Gastroesophageal sphincter (tissue), 4 donors: ENCODE measurements at regions not wholly inside any gene's neighbourhood (a gene's known extent, or its start where the extent isn't known, plus 50 kb on each side); places are given as distances from the start of the nearest gene placed in this dataset.
"Not testable (repeated sequence)": the region's sequence is repeated elsewhere in the genome, so short reads cannot be mapped to it uniquely, and the experiment has no call there.

ENCODE experiments used
- ATAC-seq: fragments of 150-250 bp; one replicate; pipeline ENCODE4 v1.9.1; 2016; ENCODE audit warnings: mild to moderate bottlenecking, moderate library complexity
- H3K27ac ChIP-seq, 4 donors: fragments of 200-600 bp; sonication (generic) in 3 of 4; 1 replicate in 3 of 4; 2 replicates in 1 of 4; pipeline ENCODE4 v1.5.1; 2016 to 2019
- H3K27me3 ChIP-seq: fragments of 200-600 bp; sonication (generic); one replicate; pipeline ENCODE4 v1.5.1; 2019
- H3K36me3 ChIP-seq, 2 donors: fragments of 200-600 bp; sonication (generic); one replicate each; pipeline ENCODE4 v1.5.1; 2019; ENCODE audit warnings: control low read depth in 1 of 2
- H3K4me1 ChIP-seq, 3 donors: fragments of 200-600 bp; sonication (generic); 1 replicate in 2 of 3; 2 replicates in 1 of 3; pipeline ENCODE4 v1.5.1; 2016 to 2019; ENCODE audit warnings: control low read depth in 2 of 3
- H3K4me3 ChIP-seq, 2 donors: fragments of 200-600 bp; sonication (generic); one replicate each; pipeline ENCODE4 v1.5.1; 2019; ENCODE audit warnings: mild to moderate bottlenecking in 1 of 2, moderate library complexity in 1 of 2
- H3K9me3 ChIP-seq, 3 donors: fragments of 200-600 bp; sonication (generic); one replicate each; pipeline ENCODE4 v1.5.1; 2017 to 2019; ENCODE audit warnings: control low read depth in 2 of 3
- EP300 ChIP-seq: sonication (generic); formaldehyde crosslinking; IDR thresholded peaks from one replicate; pipeline ENCODE4 v1.6.1; 2017; ENCODE audit warnings: antibody characterized with exemption, mild to moderate bottlenecking
- POLR2A ChIP-seq, 2 donors: fragments of 450-650 bp; IDR thresholded peaks; one replicate each; pipeline ENCODE4 v1.6.1; 2017; ENCODE audit warnings: antibody characterized with exemption in 2 of 2, mild to moderate bottlenecking in 2 of 2, moderate library complexity in 1 of 2
- POLR2AphosphoS5 ChIP-seq: sonication (generic); formaldehyde crosslinking; IDR thresholded peaks from one replicate; pipeline ENCODE4 v1.6.1; 2017; ENCODE audit warnings: antibody characterized with exemption
- WGBS, 2 donors: methylation state at CpG; one replicate each; pipeline ENCODE4 v1.1.5; 2018; ENCODE audit warnings: low coverage in 1 of 2; 5-methylcytosine and 5-hydroxymethylcytosine counted together
- TF ChIP-seq, protein P1 (sequence below), 4 experiments: fragments of 200-600 bp in 2 of 4; fragments of 450-650 bp in 2 of 4; sonication (generic) in 1 of 4; IDR thresholded peaks; one replicate each; pipeline ENCODE4 v1.5.1; 2017 to 2019; ENCODE audit warnings: antibody characterized with exemption in 4 of 4, mild to moderate bottlenecking in 2 of 4, moderate library complexity in 2 of 4

DNA sequence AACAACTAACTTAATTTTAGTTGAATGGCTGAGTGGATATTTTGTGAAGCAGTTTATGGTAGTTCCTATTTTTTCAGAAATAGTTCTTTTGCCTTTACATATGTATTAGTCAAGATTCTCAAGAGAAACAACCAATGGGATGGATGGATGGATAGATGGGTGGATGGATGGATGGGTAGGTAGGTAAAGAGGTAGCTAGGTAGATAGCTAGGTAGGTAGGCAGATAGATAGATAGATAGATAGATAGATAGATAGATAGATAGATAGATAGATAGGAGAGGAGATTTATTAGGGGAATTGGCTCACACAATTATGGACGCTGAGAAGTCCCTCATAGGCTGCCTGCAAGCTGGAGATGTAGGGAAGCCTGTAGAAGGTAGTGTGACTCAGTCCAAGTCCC is 74.0 kb upstream of the NUDT6 start:
- 88 to 100% methylated on average over 1 of the region's 1 CpG for WGBS, 2 donors
- no peaks in the 10 kb centered on the region for H3K9me3 ChIP-seq
- H3K27me3 ChIP-seq: no peaks in the 10 kb centered on the region
- H3K36me3 ChIP-seq: no peaks in the 10 kb centered on the region
- TF ChIP-seq EP300 (no peak), POLR2AphosphoS5 (no peak), POLR2A (IDR thresholded peaks at IDR 0.05) (no peak)
- TF ChIP-seq, protein P1, sequence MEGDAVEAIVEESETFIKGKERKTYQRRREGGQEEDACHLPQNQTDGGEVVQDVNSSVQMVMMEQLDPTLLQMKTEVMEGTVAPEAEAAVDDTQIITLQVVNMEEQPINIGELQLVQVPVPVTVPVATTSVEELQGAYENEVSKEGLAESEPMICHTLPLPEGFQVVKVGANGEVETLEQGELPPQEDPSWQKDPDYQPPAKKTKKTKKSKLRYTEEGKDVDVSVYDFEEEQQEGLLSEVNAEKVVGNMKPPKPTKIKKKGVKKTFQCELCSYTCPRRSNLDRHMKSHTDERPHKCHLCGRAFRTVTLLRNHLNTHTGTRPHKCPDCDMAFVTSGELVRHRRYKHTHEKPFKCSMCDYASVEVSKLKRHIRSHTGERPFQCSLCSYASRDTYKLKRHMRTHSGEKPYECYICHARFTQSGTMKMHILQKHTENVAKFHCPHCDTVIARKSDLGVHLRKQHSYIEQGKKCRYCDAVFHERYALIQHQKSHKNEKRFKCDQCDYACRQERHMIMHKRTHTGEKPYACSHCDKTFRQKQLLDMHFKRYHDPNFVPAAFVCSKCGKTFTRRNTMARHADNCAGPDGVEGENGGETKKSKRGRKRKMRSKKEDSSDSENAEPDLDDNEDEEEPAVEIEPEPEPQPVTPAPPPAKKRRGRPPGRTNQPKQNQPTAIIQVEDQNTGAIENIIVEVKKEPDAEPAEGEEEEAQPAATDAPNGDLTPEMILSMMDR (IDR thresholded peaks at IDR 0.05): no peak
- H3K27ac ChIP-seq: no peak overlapping the region
- peaks cover 3 to 15% (median 4%) of the 10 kb centered on the region in 3 donors for H3K4me1 ChIP-seq
- no peak overlapping the region for H3K4me3 ChIP-seq
- no peak for ATAC-seq

DNA sequence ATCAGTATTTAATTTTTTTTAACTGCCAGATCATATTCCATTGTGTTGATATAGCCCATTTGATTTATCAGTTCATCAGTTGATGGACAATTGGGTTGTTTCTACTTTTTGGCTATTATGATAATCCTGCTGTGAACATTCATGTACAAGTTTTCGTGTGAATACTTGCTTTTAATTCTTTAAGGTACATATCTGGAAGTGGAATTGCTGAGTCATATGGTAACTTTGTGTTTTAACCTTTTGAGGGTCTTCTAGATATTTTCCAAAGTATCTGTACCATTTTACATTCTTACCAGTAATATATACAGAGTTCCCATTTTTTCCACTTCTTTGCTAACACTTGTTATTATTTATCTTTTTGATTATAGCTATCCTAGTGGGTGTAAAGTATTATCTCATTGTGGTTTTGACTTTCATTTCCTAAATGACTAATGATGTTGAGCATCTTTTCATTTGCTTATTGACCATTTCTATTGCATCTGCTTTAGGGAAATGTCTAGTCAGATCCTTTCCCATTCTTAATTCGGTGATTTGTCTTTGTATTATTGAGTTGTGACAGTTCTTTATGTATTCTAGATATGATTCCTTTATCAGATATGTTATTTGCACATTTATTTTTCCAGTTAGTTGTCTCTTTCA is 75.2 kb upstream of the NUDT6 start:
- H3K36me3 ChIP-seq: no peaks in the 10 kb centered on the region
- H3K27ac ChIP-seq: no peak overlapping the region
- H3K27me3 ChIP-seq: no peaks in the 10 kb centered on the region
- H3K9me3 ChIP-seq: no peaks in the 10 kb centered on the region
- 89 to 96% methylated on average over 2 of the region's 2 CpGs for WGBS, 2 donors
- no peak for ATAC-seq
- H3K4me1 ChIP-seq: peaks cover under 1 to 3% (median under 1%) of the 10 kb centered on the region in 3 donors
- no peak overlapping the region for H3K4me3 ChIP-seq
- TF ChIP-seq, protein P1 (IDR thresholded peaks at IDR 0.05): no peak

DNA sequence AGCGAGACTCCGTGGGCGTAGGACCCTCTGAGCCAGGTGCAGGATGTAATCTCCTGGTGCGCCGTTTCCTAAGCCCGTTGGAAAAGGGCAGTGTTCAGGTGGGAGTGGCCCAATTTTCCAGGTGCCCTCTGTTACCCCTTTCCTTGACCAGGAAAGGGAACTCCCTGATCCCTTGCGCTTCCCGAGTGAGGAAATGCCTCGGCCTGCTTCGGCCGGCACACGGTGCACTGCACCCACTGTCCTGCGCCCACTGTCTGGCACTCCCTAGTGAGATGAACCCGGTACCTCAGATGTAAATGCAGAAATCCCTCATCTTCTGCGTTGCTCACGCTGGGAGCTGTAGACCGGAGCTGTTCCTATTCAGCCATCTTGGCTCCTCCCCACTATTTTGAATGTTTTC is 81.7 kb upstream of the NUDT6 start:
- not testable (repeated sequence) for H3K27ac ChIP-seq, H3K36me3 ChIP-seq, H3K4me3 ChIP-seq, H3K27me3 ChIP-seq, H3K4me1 ChIP-seq, H3K9me3 ChIP-seq, ATAC-seq
- WGBS, 2 donors: 97% methylated on average over 6 to 9 of the region's 17 CpGs

DNA sequence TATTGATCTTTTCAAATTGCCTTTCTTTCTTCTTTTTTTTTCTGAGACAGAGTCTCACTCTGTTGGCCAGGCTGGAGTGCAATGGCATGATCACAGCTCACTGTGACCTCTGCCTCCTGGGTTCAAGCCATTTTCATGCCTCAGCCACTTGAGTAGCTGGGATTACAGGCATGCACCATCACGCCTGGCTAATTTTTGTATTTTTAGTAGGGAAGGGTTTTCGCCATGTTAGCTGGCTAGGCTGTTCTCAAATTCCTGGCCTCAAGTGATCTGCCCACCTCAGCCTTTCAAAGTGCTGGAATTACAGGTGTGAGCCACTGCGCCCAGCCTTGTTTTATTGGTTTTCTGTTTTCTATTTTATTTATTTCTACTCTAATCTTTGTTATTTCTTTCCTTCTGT is 82.7 kb upstream of the NUDT6 start:
- WGBS, 2 donors: 67 to 83% methylated on average over 3 of the region's 3 CpGs
- H3K36me3 ChIP-seq, H3K27me3 ChIP-seq, H3K4me3 ChIP-seq, H3K27ac ChIP-seq, H3K4me1 ChIP-seq, H3K9me3 ChIP-seq, ATAC-seq: not testable (repeated sequence)

DNA sequence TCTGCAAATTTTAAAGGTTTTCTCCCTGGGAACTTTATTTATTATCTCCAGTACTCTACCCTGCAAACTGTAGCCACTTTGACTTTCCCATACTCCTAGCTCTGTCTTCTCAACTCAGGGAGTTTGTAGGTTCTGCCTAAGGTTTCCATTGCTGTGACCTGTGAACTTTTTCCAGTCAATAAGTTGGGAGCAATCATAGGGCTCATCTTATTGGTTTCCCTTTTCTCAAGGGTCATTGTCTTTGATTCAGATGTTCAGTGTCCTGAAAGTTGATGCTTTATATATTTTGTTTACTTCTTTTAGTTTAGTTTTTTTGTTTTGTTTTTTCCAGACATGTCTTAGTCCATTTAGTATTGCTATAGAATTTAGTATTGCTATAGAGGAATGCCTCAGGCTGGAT is 85.3 kb upstream of the NUDT6 start:
- Histone ChIP-seq H3K36me3 (peaks cover 0 to 3% of the 10 kb centered on the region in 2 donors), H3K27me3 (no peaks in the 10 kb centered on the region), H3K4me3 (no peak overlapping the region), H3K9me3 (no peaks in the 10 kb centered on the region), H3K4me1 (no peaks in the 10 kb centered on the region), H3K27ac (no peak overlapping the region)
- TF ChIP-seq POLR2A (IDR thresholded peaks at IDR 0.05): no peak
- TF ChIP-seq, protein P1 (IDR thresholded peaks at IDR 0.05): no peak
- TF ChIP-seq EP300: no peak
- no peak for TF ChIP-seq POLR2AphosphoS5
- no peak for ATAC-seq

DNA sequence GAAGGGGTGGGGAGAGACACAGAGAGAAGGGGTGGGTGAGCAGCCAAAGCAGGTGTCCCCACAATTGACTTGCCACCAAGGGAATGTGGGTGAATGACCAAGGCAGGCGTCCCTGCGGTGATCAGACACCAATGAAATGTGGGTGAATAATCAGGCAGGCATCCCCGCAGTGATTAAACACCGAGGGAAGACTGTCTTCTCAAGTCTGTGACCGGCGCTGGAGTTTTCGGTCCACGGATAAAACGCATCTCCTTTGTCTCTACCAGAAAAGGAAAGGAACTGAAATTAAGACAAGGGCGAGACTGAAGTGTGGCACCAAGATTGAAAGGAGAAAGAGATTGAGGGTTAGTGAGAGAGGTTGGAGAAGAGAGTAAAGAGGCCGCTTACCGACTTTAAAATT is 90.0 kb upstream of the NUDT6 start:
- H3K9me3 ChIP-seq, H3K27ac ChIP-seq, H3K4me1 ChIP-seq, ATAC-seq, H3K27me3 ChIP-seq, H3K36me3 ChIP-seq, H3K4me3 ChIP-seq: not testable (repeated sequence)
- WGBS, 2 donors: 88 to 100% methylated on average over 6 to 8 of the region's 12 CpGs

DNA sequence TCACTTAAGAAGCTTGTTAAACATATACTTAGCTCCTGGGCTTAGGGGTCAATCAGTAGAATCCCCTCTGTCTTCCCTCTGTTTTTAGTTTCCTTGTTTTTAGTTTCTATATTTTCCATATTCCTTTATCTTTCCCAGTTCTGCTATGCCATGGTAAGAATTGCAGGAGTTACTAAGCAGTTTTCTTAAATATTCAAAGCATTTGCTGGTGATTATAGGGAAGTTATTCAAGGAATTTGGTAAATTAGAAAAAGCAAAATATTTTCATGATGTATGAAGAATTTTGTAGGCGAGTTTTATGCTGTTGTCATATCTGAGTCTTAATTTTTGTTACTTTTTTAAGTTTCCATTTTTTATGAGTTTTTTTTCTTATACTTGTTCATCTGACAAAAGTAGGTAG is 91.6 kb upstream of the NUDT6 start:
- H3K9me3 ChIP-seq: no peaks in the 10 kb centered on the region
- no peak for ATAC-seq
- 82 to 100% methylated on average over 1 of the region's 1 CpG for WGBS, 2 donors

More for the DNA sequence above, 91.6 kb upstream of the NUDT6 start:
- H3K4me3 ChIP-seq: no peak overlapping the region
- TF ChIP-seq EP300: no peak
- H3K36me3 ChIP-seq: peaks cover 0 to under 1% of the 10 kb centered on the region in 2 donors
- H3K27me3 ChIP-seq: no peaks in the 10 kb centered on the region
- no peak overlapping the region for H3K27ac ChIP-seq
- H3K4me1 ChIP-seq: peaks cover 0 to 10% (median 0%) of the 10 kb centered on the region in 3 donors
